Keratinocyte (primary cell): ENCODE measurements at regions not wholly inside any gene's neighbourhood (a gene's known extent, or its start where the extent isn't known, plus 50 kb on each side); places are given as distances from the start of the nearest gene placed in this dataset.
A peak's percentile ranks its signal among the peaks of the same experiment; 100 is the strongest.

Source experiments
- DNase-seq: peaks from one replicate; pipeline ENCODE4 v3.0.0-alpha.2; 2011; ENCODE audit warnings: low read depth, missing footprints, low spot score
- FAIRE-seq: peaks from 2 replicates; lab custom pipeline; 2011; peaks lifted over from hg19 to GRCh38; lab: Jason Lieb, UNC
- H2AFZ ChIP-seq: 2 replicates; pipeline ENCODE4 v1.6.0; 2012; ENCODE audit warnings: low read length, control low read depth, inconsistent platforms; ENCODE audit not compliant: control insufficient read depth
- H3K27ac ChIP-seq: 2 replicates; pipeline ENCODE4 v1.5.1; 2011; ENCODE audit warnings: low read length; ENCODE audit not compliant: control insufficient read depth, insufficient read depth
- H3K27me3 ChIP-seq: 3 replicates; pipeline ENCODE4 v1.6.0; 2011; ENCODE audit warnings: low read length; ENCODE audit not compliant: control insufficient read depth, insufficient read depth; ENCODE audit errors: extremely low read depth
- H3K36me3 ChIP-seq, 2 experiments: 2 replicates in 1 of 2; 3 replicates in 1 of 2; pipeline ENCODE4 v1.5.1; 2011; ENCODE audit warnings: low read length in 2 of 2, mild to moderate bottlenecking in 1 of 2; ENCODE audit not compliant: control insufficient read depth in 2 of 2, insufficient read depth in 2 of 2; ENCODE audit errors: extremely low read depth in 1 of 2
- H3K4me1 ChIP-seq: 3 replicates; pipeline ENCODE4 v1.5.1; 2011; ENCODE audit warnings: low read length; ENCODE audit not compliant: control insufficient read depth, insufficient read depth; ENCODE audit errors: extremely low read depth
- H3K4me2 ChIP-seq: 3 replicates; pipeline ENCODE4 v1.6.0; 2011; ENCODE audit warnings: low read depth, low read length; ENCODE audit not compliant: control insufficient read depth, insufficient read depth; ENCODE audit errors: extremely low read depth
- H3K4me3 ChIP-seq, 3 experiments: fragments of 200-600 bp in 1 of 3; sonication (generic) in 1 of 3; 2 replicates in 2 of 3; 3 replicates in 1 of 3; pipeline ENCODE4 v1.5.1; 2011 to 2016; ENCODE audit warnings: low read length in 3 of 3, mild to moderate bottlenecking in 3 of 3, control low read depth in 2 of 3, inconsistent platforms in 1 of 3, low read depth in 1 of 3, mixed read lengths in 1 of 3, mixed run types in 1 of 3, moderate library complexity in 1 of 3; ENCODE audit not compliant: control insufficient read depth in 2 of 3, insufficient read depth in 2 of 3; ENCODE audit errors: extremely low read depth in 1 of 3
- H3K79me2 ChIP-seq: 2 replicates; pipeline ENCODE4 v1.6.0; 2012; ENCODE audit warnings: low read length; ENCODE audit not compliant: control insufficient read depth, insufficient read depth
- H3K9ac ChIP-seq: 3 replicates; pipeline ENCODE4 v1.6.0; 2011; ENCODE audit warnings: low read length; ENCODE audit not compliant: control insufficient read depth, insufficient read depth; ENCODE audit errors: extremely low read depth
- H3K9me1 ChIP-seq: 3 replicates; pipeline ENCODE4 v1.6.0; 2011; ENCODE audit warnings: low read length; ENCODE audit not compliant: control insufficient read depth, insufficient read depth; ENCODE audit errors: extremely low read depth
- H3K9me3 ChIP-seq: 2 replicates; pipeline ENCODE4 v1.5.1; 2012; ENCODE audit warnings: low read depth, low read length; ENCODE audit not compliant: control insufficient read depth
- H4K20me1 ChIP-seq: 3 replicates; pipeline ENCODE4 v1.6.0; 2011; ENCODE audit warnings: low read length; ENCODE audit not compliant: control insufficient read depth, insufficient read depth; ENCODE audit errors: extremely low read depth
- EZH2 ChIP-seq: IDR thresholded peaks from one replicate; pipeline ENCODE4 v1.6.1; 2012; ENCODE audit warnings: inconsistent platforms, mild to moderate bottlenecking, low read length, moderate library complexity
- dilution Hi-C: fragments of 300-500 bp; cut with MboI; formaldehyde crosslinking; loops from one replicate; pipeline ENCODE4 v1.7.0; 2020; ENCODE audit warnings: low sequenced_read_pairs; ENCODE audit not compliant: extremely low pct_ligation_motif_present
- TF ChIP-seq, protein P1 (sequence below), 3 experiments: IDR thresholded peaks in 1 of 3; conservative IDR thresholded peaks in 1 of 3; optimal IDR thresholded peaks in 1 of 3; 2 replicates in 2 of 3; 3 replicates in 1 of 3; pipeline versions ENCODE3 to v1.5.1; 2011; ENCODE audit warnings: low read length in 3 of 3, mild to moderate bottlenecking in 3 of 3, moderate library complexity in 2 of 3, control low read depth in 1 of 3, inconsistent platforms in 1 of 3; ENCODE audit not compliant: insufficient read depth in 2 of 3; ENCODE audit errors: extremely low read depth in 1 of 3

- no peak overlapping the region for H3K9ac ChIP-seq
- dilution Hi-C loops: no loop called here
- no peaks in the 10 kb centered on the region for H3K4me1 ChIP-seq
- FAIRE-seq (no peak), DNase-seq (no peak)
- H3K79me2 ChIP-seq: no peaks in the 10 kb centered on the region
- no peak for TF ChIP-seq EZH2
- TF ChIP-seq, protein P1, sequence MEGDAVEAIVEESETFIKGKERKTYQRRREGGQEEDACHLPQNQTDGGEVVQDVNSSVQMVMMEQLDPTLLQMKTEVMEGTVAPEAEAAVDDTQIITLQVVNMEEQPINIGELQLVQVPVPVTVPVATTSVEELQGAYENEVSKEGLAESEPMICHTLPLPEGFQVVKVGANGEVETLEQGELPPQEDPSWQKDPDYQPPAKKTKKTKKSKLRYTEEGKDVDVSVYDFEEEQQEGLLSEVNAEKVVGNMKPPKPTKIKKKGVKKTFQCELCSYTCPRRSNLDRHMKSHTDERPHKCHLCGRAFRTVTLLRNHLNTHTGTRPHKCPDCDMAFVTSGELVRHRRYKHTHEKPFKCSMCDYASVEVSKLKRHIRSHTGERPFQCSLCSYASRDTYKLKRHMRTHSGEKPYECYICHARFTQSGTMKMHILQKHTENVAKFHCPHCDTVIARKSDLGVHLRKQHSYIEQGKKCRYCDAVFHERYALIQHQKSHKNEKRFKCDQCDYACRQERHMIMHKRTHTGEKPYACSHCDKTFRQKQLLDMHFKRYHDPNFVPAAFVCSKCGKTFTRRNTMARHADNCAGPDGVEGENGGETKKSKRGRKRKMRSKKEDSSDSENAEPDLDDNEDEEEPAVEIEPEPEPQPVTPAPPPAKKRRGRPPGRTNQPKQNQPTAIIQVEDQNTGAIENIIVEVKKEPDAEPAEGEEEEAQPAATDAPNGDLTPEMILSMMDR (optimal IDR thresholded peaks at IDR 0.05 in 1 of 3, IDR thresholded peaks at IDR 0.05 in 1 of 3, conservative IDR thresholded peaks at IDR 0.05 in 1 of 3; ENCODE audit: extremely low read depth in 1 of 3, insufficient read depth in 2 of 3, low read length in 3 of 3): no peak
- no peaks in the 10 kb centered on the region for H4K20me1 ChIP-seq
- no peaks in the 10 kb centered on the region for H3K36me3 ChIP-seq
- no peak overlapping the region for H3K27ac ChIP-seq
- no peak overlapping the region for H3K4me3 ChIP-seq
- H3K4me2 ChIP-seq: no peak overlapping the region
- H3K27me3 ChIP-seq: no peaks in the 10 kb centered on the region
- no peaks in the 10 kb centered on the region for H3K9me1 ChIP-seq
- no peaks in the 10 kb centered on the region for H3K9me3 ChIP-seq
- H2AFZ ChIP-seq: no peak overlapping the region
These were observed 266.9 kb upstream of the IGF1R start for GRCh38 chr15:98381446-98381845.

- H3K9me3 ChIP-seq: no peaks in the 10 kb centered on the region
- no peaks in the 10 kb centered on the region for H3K27me3 ChIP-seq
- H3K9me1 ChIP-seq: no peaks in the 10 kb centered on the region
- no peak overlapping the region for H3K4me2 ChIP-seq
- dilution Hi-C loops: no loop called here
- no peak overlapping the region for H3K27ac ChIP-seq
- no peaks in the 10 kb centered on the region for H3K79me2 ChIP-seq
- no peaks in the 10 kb centered on the region for H4K20me1 ChIP-seq
- FAIRE-seq: no peak
- H2AFZ ChIP-seq: no peak overlapping the region
- no peak overlapping the region for H3K4me3 ChIP-seq
- TF ChIP-seq, protein P1 (optimal IDR thresholded peaks at IDR 0.05 in 1 of 3, IDR thresholded peaks at IDR 0.05 in 1 of 3, conservative IDR thresholded peaks at IDR 0.05 in 1 of 3; ENCODE audit: extremely low read depth in 1 of 3, insufficient read depth in 2 of 3, low read length in 3 of 3): peak in 1 of 3 experiments; percentile 30
- no peak for TF ChIP-seq EZH2
- no peaks in the 10 kb centered on the region for H3K4me1 ChIP-seq
- H3K9ac ChIP-seq: no peak overlapping the region
- no peaks in the 10 kb centered on the region for H3K36me3 ChIP-seq
- no peak for DNase-seq
These were observed 266.2 kb upstream of the IGF1R start for GRCh38 chr15:98382139-98382538.
